A673 (cell line): ENCODE measurements at regions not wholly inside any gene's neighbourhood (a gene's known extent, or its start where the extent isn't known, plus 50 kb on each side); places are given as distances from the start of the nearest gene placed in this dataset.

Experiments
- EZH2 ChIP-seq: fragments of 200-600 bp; sonication (generic); IDR thresholded peaks from 2 replicates; pipeline ENCODE4 v1.6.1; 2017; ENCODE audit warnings: borderline replicate concordance, low read depth, mild to moderate bottlenecking, mixed read lengths, antibody characterized with exemption, low read length; ENCODE audit not compliant: poor library complexity, severe bottlenecking
- TF ChIP-seq, protein P1 (sequence below): fragments of 300-800, 200-600 bp; sonication (generic); conservative IDR thresholded peaks from 2 replicates; pipeline ENCODE4 v1.5.1; 2017; ENCODE audit warnings: low read depth, mild to moderate bottlenecking, antibody characterized with exemption, low read length, moderate library complexity, mixed read lengths

DNA sequence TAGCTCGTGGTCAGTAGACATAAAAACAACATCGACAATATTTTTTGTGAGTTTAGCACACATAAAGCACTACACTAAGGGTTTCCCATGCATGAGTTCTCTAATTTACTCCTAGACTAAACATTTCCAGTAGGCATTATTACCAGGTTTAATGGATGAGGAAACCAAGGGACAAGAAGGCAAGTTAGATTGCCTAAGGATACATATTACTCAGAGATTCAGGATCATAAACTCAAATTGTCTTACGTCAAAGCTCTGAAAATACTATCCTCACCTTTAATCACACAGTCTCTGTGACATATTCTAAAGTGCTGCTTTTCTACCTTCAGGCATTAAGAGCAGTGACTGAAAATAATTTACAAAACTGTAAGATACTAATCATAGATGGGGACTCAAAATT is 655.3 kb downstream of the SLC16A7 start:
- TF ChIP-seq, protein P1, sequence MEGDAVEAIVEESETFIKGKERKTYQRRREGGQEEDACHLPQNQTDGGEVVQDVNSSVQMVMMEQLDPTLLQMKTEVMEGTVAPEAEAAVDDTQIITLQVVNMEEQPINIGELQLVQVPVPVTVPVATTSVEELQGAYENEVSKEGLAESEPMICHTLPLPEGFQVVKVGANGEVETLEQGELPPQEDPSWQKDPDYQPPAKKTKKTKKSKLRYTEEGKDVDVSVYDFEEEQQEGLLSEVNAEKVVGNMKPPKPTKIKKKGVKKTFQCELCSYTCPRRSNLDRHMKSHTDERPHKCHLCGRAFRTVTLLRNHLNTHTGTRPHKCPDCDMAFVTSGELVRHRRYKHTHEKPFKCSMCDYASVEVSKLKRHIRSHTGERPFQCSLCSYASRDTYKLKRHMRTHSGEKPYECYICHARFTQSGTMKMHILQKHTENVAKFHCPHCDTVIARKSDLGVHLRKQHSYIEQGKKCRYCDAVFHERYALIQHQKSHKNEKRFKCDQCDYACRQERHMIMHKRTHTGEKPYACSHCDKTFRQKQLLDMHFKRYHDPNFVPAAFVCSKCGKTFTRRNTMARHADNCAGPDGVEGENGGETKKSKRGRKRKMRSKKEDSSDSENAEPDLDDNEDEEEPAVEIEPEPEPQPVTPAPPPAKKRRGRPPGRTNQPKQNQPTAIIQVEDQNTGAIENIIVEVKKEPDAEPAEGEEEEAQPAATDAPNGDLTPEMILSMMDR = no peak
- TF ChIP-seq EZH2 = no peak
